SK-N-SH treated with all-trans-retinoic acid at 6 μM for 48 hours (cell line): ENCODE measurements at regions not wholly inside any gene's neighbourhood (a gene's known extent, or its start where the extent isn't known, plus 50 kb on each side); places are given as distances from the start of the nearest gene placed in this dataset.
"Not testable (repeated sequence)": the region's sequence is repeated elsewhere in the genome, so short reads cannot be mapped to it uniquely, and the experiment has no call there.

Experiments
- ATAC-seq: fragments of 200-7000 bp; cut with Tn5 transposase; 3 replicates; pipeline ENCODE4 v1.9.1; 2020; ENCODE audit warnings: mild to moderate bottlenecking, moderate library complexity
- ARNTL ChIP-seq: fragments of 450-650 bp; formaldehyde crosslinking; IDR thresholded peaks from 2 replicates; pipeline ENCODE4 v1.5.0; 2020; ENCODE audit warnings: low read depth, mild to moderate bottlenecking, moderate library complexity, borderline replicate concordance
- BACH2 ChIP-seq: fragments of 250-450 bp; sonication (Bioruptor Pico); IDR thresholded peaks from 2 replicates; pipeline ENCODE4 v1.9.0; 2021; ENCODE audit warnings: mild to moderate bottlenecking, borderline replicate concordance
- CSDC2 ChIP-seq: fragments of 250-450 bp; sonication (Bioruptor Pico); IDR thresholded peaks from 2 replicates; pipeline ENCODE4 v1.5.0; 2020; ENCODE audit warnings: mild to moderate bottlenecking, moderate library complexity
- ESRRG ChIP-seq: fragments of 250-450 bp; sonication (Bioruptor Pico); IDR thresholded peaks from 2 replicates; pipeline ENCODE4 v1.6.1; 2021; ENCODE audit warnings: mild to moderate bottlenecking
- OSR1 ChIP-seq: fragments of 250-450 bp; sonication (Bioruptor Pico); IDR thresholded peaks from 2 replicates; pipeline ENCODE4 v1.8.0; 2022; ENCODE audit warnings: moderate library complexity, mild to moderate bottlenecking, inconsistent platforms
- PPARA ChIP-seq: fragments of 250-450 bp; sonication (Bioruptor Pico); IDR thresholded peaks from 2 replicates; pipeline ENCODE4 v1.5.0; 2020; ENCODE audit warnings: mild to moderate bottlenecking, borderline replicate concordance
- RARB ChIP-seq: fragments of 250-450 bp; sonication (Bioruptor Pico); IDR thresholded peaks from 2 replicates; pipeline ENCODE4 v1.8.0; 2021; ENCODE audit warnings: mild to moderate bottlenecking, moderate library complexity
- SNAI2 ChIP-seq: fragments of 250-450 bp; sonication (Bioruptor Pico); IDR thresholded peaks from 2 replicates; pipeline ENCODE4 v1.5.0; 2020; ENCODE audit warnings: mild to moderate bottlenecking, moderate library complexity
- TCF4 ChIP-seq: fragments of 250-450 bp; sonication (Bioruptor Pico); IDR thresholded peaks from 2 replicates; pipeline ENCODE4 v1.8.0; 2021; ENCODE audit warnings: mild to moderate bottlenecking, moderate library complexity, borderline replicate concordance
- TOX ChIP-seq: fragments of 250-450 bp; sonication (Bioruptor Pico); IDR thresholded peaks from 2 replicates; pipeline ENCODE4 v1.8.0; 2021; ENCODE audit warnings: mild to moderate bottlenecking, moderate library complexity, borderline replicate concordance
- ZC3H10 ChIP-seq: fragments of 250-450 bp; sonication (Bioruptor Pico); IDR thresholded peaks from 2 replicates; pipeline ENCODE4 v1.5.1; 2021; ENCODE audit warnings: mild to moderate bottlenecking, moderate library complexity
- ZFP3 ChIP-seq: fragments of 250-450 bp; sonication (Bioruptor Pico); IDR thresholded peaks from 2 replicates; pipeline ENCODE4 v1.5.0; 2020; ENCODE audit warnings: mild to moderate bottlenecking, moderate library complexity
- ZFP30 ChIP-seq: fragments of 450-650 bp; formaldehyde crosslinking; IDR thresholded peaks from 2 replicates; pipeline ENCODE4 v1.5.0; 2022; ENCODE audit warnings: mild to moderate bottlenecking, moderate library complexity
- ZNF565 ChIP-seq: fragments of 450-650 bp; formaldehyde crosslinking; conservative IDR thresholded peaks from 2 replicates; pipeline ENCODE4 v1.5.0; 2020; ENCODE audit warnings: low read depth, mild to moderate bottlenecking, moderate library complexity
- ZNF8 ChIP-seq: fragments of 450-650 bp; formaldehyde crosslinking; IDR thresholded peaks from 2 replicates; pipeline ENCODE4 v1.5.0; 2020; ENCODE audit warnings: mild to moderate bottlenecking, moderate library complexity
- TF ChIP-seq, protein P1 (sequence below): fragments of 250-450 bp; sonication (Bioruptor Pico); IDR thresholded peaks from 2 replicates; pipeline ENCODE4 v1.5.0; 2020; ENCODE audit warnings: mild to moderate bottlenecking, moderate library complexity
- TF ChIP-seq, protein P2 (sequence below): fragments of 250-450 bp; sonication (Bioruptor Pico); IDR thresholded peaks from 2 replicates; pipeline ENCODE4 v1.8.0; 2021; ENCODE audit warnings: low read depth, mild to moderate bottlenecking, moderate library complexity, borderline replicate concordance
- TF ChIP-seq, protein P3 (sequence below): fragments of 250-450 bp; sonication (Bioruptor Pico); IDR thresholded peaks from 2 replicates; pipeline ENCODE4 v1.8.0; 2020; ENCODE audit warnings: mild to moderate bottlenecking, moderate library complexity, borderline replicate concordance
- TF ChIP-seq, protein P4 (sequence below): fragments of 250-450 bp; sonication (Bioruptor Pico); IDR thresholded peaks from 2 replicates; pipeline ENCODE4 v1.5.1; 2021; ENCODE audit warnings: mild to moderate bottlenecking, moderate library complexity

DNA sequence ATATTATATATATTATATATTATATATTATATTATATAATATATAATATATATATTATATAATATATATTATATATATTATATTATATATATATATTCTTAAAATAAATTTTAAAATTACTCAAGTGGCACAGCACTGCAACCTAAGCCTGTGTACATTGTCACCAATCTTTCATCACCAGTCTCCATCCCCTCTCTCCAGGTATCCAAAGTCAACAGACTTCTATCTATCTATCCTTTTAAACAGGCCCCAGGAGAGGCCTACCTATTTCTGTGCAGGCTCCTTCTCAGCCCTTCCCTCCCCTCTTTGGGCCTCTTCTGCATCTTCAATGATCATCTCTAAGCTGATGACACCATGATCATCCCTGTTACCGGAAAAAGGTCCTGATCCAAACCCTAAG, 111.7 kb downstream of the RHOU start:
- TF ChIP-seq, protein P1, sequence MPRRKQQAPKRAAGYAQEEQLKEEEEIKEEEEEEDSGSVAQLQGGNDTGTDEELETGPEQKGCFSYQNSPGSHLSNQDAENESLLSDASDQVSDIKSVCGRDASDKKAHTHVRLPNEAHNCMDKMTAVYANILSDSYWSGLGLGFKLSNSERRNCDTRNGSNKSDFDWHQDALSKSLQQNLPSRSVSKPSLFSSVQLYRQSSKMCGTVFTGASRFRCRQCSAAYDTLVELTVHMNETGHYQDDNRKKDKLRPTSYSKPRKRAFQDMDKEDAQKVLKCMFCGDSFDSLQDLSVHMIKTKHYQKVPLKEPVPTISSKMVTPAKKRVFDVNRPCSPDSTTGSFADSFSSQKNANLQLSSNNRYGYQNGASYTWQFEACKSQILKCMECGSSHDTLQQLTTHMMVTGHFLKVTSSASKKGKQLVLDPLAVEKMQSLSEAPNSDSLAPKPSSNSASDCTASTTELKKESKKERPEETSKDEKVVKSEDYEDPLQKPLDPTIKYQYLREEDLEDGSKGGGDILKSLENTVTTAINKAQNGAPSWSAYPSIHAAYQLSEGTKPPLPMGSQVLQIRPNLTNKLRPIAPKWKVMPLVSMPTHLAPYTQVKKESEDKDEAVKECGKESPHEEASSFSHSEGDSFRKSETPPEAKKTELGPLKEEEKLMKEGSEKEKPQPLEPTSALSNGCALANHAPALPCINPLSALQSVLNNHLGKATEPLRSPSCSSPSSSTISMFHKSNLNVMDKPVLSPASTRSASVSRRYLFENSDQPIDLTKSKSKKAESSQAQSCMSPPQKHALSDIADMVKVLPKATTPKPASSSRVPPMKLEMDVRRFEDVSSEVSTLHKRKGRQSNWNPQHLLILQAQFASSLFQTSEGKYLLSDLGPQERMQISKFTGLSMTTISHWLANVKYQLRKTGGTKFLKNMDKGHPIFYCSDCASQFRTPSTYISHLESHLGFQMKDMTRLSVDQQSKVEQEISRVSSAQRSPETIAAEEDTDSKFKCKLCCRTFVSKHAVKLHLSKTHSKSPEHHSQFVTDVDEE, result no peak
- no peak for TF ChIP-seq SNAI2 (CRISPR knock-in tag)
- no peak for TF ChIP-seq ZFP3 (CRISPR knock-in tag)
- TF ChIP-seq ESRRG (CRISPR knock-in tag), result no peak
- TF ChIP-seq, protein P2, sequence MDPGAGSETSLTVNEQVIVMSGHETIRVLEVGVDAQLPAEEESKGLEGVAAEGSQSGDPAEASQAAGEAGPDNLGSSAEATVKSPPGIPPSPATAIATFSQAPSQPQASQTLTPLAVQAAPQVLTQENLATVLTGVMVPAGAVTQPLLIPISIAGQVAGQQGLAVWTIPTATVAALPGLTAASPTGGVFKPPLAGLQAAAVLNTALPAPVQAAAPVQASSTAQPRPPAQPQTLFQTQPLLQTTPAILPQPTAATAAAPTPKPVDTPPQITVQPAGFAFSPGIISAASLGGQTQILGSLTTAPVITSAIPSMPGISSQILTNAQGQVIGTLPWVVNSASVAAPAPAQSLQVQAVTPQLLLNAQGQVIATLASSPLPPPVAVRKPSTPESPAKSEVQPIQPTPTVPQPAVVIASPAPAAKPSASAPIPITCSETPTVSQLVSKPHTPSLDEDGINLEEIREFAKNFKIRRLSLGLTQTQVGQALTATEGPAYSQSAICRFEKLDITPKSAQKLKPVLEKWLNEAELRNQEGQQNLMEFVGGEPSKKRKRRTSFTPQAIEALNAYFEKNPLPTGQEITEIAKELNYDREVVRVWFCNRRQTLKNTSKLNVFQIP (CRISPR knock-in tag), result no peak
- TF ChIP-seq, protein P3, sequence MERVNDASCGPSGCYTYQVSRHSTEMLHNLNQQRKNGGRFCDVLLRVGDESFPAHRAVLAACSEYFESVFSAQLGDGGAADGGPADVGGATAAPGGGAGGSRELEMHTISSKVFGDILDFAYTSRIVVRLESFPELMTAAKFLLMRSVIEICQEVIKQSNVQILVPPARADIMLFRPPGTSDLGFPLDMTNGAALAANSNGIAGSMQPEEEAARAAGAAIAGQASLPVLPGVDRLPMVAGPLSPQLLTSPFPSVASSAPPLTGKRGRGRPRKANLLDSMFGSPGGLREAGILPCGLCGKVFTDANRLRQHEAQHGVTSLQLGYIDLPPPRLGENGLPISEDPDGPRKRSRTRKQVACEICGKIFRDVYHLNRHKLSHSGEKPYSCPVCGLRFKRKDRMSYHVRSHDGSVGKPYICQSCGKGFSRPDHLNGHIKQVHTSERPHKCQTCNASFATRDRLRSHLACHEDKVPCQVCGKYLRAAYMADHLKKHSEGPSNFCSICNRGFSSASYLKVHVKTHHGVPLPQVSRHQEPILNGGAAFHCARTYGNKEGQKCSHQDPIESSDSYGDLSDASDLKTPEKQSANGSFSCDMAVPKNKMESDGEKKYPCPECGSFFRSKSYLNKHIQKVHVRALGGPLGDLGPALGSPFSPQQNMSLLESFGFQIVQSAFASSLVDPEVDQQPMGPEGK (CRISPR knock-in tag), result no peak
- TF ChIP-seq, protein P4, sequence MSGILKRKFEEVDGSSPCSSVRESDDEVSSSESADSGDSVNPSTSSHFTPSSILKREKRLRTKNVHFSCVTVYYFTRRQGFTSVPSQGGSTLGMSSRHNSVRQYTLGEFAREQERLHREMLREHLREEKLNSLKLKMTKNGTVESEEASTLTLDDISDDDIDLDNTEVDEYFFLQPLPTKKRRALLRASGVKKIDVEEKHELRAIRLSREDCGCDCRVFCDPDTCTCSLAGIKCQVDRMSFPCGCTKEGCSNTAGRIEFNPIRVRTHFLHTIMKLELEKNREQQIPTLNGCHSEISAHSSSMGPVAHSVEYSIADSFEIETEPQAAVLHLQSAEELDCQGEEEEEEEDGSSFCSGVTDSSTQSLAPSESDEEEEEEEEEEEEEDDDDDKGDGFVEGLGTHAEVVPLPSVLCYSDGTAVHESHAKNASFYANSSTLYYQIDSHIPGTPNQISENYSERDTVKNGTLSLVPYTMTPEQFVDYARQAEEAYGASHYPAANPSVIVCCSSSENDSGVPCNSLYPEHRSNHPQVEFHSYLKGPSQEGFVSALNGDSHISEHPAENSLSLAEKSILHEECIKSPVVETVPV (CRISPR knock-in tag), result no peak
- no peak for TF ChIP-seq BACH2
- TF ChIP-seq RARB (CRISPR knock-in tag), result no peak
- TF ChIP-seq TOX (CRISPR knock-in tag), result no peak
- no peak for TF ChIP-seq ZNF565 (CRISPR knock-in tag)
- no peak for TF ChIP-seq TCF4 (CRISPR knock-in tag)
- no peak for ATAC-seq

DNA sequence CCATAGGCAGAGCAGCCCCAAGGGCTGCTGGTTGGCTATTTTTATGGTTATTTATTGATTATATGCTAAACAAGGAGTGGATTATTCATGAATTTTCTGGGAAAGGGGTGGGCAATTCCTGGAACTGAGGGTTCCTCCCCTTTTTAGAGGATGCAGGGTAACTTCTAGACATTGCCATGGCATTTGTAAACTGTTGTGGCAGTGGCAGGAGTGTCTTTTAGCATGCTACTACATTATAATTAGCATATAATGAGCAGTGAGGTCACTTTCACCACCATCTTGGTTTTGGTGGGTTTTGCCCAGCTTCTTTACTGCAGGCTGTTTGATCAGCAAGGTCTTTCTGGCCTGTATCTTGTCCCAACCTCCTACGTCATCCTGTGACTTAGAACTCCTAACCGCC, 112.2 kb downstream of the RHOU start:
- not testable (repeated sequence) for ATAC-seq

DNA sequence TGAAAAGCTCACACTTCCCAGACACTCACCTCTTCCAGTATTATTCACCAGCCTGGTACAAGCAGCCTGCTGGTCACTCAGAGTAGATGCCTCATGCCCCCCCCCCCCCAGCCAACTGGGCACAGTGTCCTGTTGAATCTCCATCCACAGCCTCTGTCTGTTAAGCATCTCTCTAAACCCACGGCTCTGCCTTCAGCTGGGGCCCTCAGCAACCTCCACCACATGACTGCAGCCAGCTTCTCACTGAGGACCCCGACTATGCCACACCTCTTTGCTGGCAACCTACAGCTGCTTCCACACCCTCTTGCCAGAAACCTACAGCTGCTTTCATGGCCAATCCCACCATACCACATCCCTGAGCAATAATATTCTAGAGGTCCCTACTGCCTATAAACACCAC, 113.1 kb downstream of the RHOU start:
- no peak for ATAC-seq
- TF ChIP-seq BACH2 (no peak), TCF4 (CRISPR knock-in tag) (no peak), ZFP30 (no peak), ZNF8 (no peak), SNAI2 (CRISPR knock-in tag) (no peak), ARNTL (CRISPR knock-in tag) (no peak), OSR1 (no peak), PPARA (CRISPR knock-in tag) (no peak), ZC3H10 (CRISPR knock-in tag) (no peak), CSDC2 (CRISPR knock-in tag) (no peak)
- TF ChIP-seq, protein P4 (CRISPR knock-in tag), result no peak
- TF ChIP-seq, protein P3 (CRISPR knock-in tag), result no peak
- TF ChIP-seq, protein P2 (CRISPR knock-in tag), result no peak
